GM12875 (cell line): ENCODE measurements at regions not wholly inside any gene's neighbourhood (a gene's known extent, or its start where the extent isn't known, plus 50 kb on each side); places are given as distances from the start of the nearest gene placed in this dataset.

ENCODE experiments used
- H3K4me3 ChIP-seq: one replicate; pipeline ENCODE4 v1.5.1; 2011; ENCODE audit warnings: low read depth, low read length, control low read depth
- CTCF ChIP-seq: IDR thresholded peaks from 2 replicates; pipeline ENCODE4 v1.5.1; 2011; ENCODE audit warnings: low read depth, mild to moderate bottlenecking, control low read depth, inconsistent platforms, low read length, moderate library complexity, borderline replicate concordance; ENCODE audit not compliant: insufficient read depth

GRCh38 chr2:122233372-122233771 lies 477.9 kb downstream of the TSN start:
- H3K4me3 ChIP-seq: no peak overlapping the region
- no peak for TF ChIP-seq CTCF

GRCh38 chr2:122236152-122236874 lies 480.9 kb downstream of the TSN start:
- TF ChIP-seq CTCF: no peak

GRCh38 chr2:122236925-122237324 lies 481.5 kb downstream of the TSN start:
- no peak overlapping the region for H3K4me3 ChIP-seq
- no peak for TF ChIP-seq CTCF

More at GRCh38 chr2:122236152-122236874, 480.9 kb downstream of the TSN start:
- no peak overlapping the region for H3K4me3 ChIP-seq

GRCh38 chr2:122237450-122237849 lies 482.0 kb downstream of the TSN start:
- TF ChIP-seq CTCF: no peak

GRCh38 chr2:122238006-122238559 lies 482.6 kb downstream of the TSN start:
- TF ChIP-seq CTCF: no peak

More at GRCh38 chr2:122237450-122237849, 482.0 kb downstream of the TSN start:
- no peak overlapping the region for H3K4me3 ChIP-seq

GRCh38 chr2:122239440-122239839 lies 484.0 kb downstream of the TSN start:
- H3K4me3 ChIP-seq: no peak overlapping the region
- no peak for TF ChIP-seq CTCF

More at GRCh38 chr2:122238006-122238559, 482.6 kb downstream of the TSN start:
- H3K4me3 ChIP-seq: no peak overlapping the region
